ENCODE measurements at regions not wholly inside any gene's neighbourhood (a gene's known extent, or its start where the extent isn't known, plus 50 kb on each side); places are given as distances from the start of the nearest gene placed in this dataset.

DNA sequence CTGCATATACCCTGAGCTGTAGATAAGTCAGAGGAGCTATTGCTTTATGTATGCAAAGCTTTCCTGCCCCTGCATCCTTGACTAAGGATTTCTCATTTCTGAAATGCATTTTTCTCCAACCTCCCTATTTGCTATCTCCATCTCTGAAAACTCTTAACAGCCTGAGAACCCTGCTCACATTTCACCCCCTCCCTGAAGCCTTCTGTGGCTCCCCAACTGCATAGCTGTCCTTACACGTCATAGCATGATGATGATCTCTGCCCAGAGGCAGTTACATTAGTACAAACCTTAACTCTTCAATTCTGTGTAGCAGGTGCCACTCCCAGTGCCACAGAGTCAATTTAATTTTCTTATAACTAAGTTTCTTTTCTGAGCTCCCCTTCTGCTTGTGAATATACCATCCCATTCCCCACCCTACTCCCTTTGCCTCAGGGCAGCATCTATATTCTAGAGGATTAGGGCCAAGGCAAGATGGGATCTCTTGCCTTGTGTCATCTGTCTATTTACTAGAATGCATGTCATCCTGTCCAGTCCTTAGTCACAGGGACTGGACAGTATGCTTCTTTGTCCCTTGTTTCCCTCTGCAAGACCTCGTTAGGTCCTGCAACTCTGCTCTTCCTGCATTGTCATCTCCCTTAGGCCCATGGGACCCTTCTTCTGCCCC is 149.7 kb upstream of the SPRY4 start:
- Histone ChIP-seq H3K27me3 (ENCODE audit: control insufficient read depth, insufficient read depth, low read length) (no peaks in the 10 kb centered on the region), H3K4me3 (ENCODE audit: low read depth, low read length) (no peak overlapping the region), H3K36me3 (ENCODE audit: control insufficient read depth, insufficient read depth, low read length) (no peaks in the 10 kb centered on the region)
- TF ChIP-seq, protein P1, sequence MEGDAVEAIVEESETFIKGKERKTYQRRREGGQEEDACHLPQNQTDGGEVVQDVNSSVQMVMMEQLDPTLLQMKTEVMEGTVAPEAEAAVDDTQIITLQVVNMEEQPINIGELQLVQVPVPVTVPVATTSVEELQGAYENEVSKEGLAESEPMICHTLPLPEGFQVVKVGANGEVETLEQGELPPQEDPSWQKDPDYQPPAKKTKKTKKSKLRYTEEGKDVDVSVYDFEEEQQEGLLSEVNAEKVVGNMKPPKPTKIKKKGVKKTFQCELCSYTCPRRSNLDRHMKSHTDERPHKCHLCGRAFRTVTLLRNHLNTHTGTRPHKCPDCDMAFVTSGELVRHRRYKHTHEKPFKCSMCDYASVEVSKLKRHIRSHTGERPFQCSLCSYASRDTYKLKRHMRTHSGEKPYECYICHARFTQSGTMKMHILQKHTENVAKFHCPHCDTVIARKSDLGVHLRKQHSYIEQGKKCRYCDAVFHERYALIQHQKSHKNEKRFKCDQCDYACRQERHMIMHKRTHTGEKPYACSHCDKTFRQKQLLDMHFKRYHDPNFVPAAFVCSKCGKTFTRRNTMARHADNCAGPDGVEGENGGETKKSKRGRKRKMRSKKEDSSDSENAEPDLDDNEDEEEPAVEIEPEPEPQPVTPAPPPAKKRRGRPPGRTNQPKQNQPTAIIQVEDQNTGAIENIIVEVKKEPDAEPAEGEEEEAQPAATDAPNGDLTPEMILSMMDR (IDR thresholded peaks at IDR 0.05; ENCODE audit: insufficient read depth, low read length, poor library complexity, severe bottlenecking), result no peak
- no peak for DNase-seq (ENCODE audit: low read depth)

DNA sequence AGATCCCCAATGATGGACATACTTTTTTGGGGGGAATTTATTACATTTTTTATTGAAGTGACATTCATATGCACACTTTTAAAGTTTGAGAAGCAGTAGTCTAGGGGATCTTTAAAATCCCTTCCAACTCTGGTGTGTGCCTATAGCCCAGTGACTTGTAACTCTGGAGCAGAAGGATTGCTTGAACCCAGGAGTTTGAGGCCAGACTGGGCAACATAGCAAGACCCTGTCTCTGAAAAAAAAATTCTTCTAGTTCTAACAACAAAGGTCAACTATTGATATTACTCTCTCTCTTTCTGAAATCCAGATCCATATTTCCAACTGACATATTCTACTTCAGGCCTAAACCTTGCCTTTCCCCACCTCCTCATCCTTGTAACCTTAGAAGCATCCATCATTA is 148.2 kb upstream of the SPRY4 start:
- DNase-seq (ENCODE audit: low read depth), result no peak
- TF ChIP-seq, protein P1 (IDR thresholded peaks at IDR 0.05; ENCODE audit: insufficient read depth, low read length, poor library complexity, severe bottlenecking), result no peak
- Histone ChIP-seq H3K4me3 (ENCODE audit: low read depth, low read length) (no peak overlapping the region), H3K36me3 (ENCODE audit: control insufficient read depth, insufficient read depth, low read length) (no peaks in the 10 kb centered on the region), H3K27me3 (ENCODE audit: control insufficient read depth, insufficient read depth, low read length) (no peaks in the 10 kb centered on the region)

DNA sequence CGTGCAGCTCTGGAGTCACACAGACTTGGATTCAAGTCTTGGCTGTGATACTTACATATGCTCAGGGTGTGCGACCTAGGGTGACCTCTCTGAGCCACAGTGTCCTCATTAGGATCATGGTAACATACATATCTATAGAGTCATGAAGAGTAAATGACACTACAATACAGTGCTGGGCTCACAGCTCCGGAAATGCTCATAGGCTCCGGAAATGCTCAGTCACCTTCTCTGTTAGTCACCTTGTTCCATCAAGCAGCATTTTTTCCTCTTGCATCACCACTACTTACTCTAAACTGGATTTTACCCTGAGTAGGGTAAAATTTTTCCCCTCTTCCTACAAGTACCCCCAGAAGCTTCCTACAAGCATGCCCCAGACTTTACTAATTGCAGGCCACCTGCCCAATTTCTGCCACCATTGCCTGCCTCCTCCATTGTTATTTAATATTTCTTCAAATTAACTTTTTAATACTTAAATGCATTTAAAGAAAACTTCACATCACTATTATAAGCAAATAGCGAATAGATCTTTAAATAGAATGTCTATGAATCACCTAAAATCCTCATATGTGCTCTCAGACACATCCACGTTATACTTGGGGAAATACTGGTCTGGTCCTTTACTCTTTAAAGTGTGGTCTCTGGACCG is 147.6 kb upstream of the SPRY4 start:
- H3K4me3 ChIP-seq (ENCODE audit: low read depth, low read length), result no peak overlapping the region
- peak; percentile 58 for DNase-seq (ENCODE audit: low read depth)
- no peaks in the 10 kb centered on the region for H3K36me3 ChIP-seq (ENCODE audit: control insufficient read depth, insufficient read depth, low read length)
- H3K27me3 ChIP-seq (ENCODE audit: control insufficient read depth, insufficient read depth, low read length), result no peaks in the 10 kb centered on the region
- TF ChIP-seq, protein P1 (IDR thresholded peaks at IDR 0.05; ENCODE audit: insufficient read depth, low read length, poor library complexity, severe bottlenecking), result no peak

DNA sequence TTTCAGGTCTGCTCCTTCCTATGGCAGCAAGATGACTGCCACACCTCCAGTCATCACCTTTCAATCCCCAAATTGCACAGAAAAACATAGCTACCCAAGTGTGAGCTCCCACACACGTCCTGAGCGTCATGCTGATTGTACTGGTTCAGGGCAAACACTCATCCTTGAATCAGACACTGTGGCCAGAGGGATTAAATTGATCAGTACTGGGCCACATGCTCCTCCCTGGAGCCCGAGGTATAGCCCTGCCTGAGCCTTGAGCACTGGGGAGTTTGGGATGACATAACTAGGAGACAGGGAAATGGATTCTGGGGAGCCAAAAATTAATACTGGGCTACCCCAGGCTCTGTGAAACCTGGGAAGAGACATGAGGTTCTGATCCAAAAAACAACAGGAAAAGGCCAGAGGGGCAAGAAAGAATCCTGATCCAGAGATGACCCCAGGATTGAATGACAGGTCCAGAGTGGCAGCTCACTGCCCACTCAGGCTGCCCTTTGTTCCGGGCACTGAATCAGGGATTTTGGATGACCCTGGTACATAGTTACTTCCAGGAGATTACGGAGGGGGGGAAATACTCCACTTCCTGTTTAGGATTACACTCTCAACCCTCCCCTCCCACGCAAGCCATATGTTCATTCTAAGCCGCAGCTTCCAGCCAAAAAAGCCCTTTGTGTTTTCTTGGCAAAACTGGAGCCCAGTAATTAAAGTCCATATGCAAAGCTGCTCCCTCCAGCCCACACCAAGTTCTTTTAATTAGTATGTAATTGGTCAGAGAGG is 141.6 kb upstream of the SPRY4 start:
- no peak for DNase-seq (ENCODE audit: low read depth)
- Histone ChIP-seq H3K4me3 (ENCODE audit: low read depth, low read length) (no peak overlapping the region), H3K36me3 (ENCODE audit: control insufficient read depth, insufficient read depth, low read length) (no peaks in the 10 kb centered on the region), H3K27me3 (ENCODE audit: control insufficient read depth, insufficient read depth, low read length) (no peaks in the 10 kb centered on the region)
- TF ChIP-seq, protein P1 (IDR thresholded peaks at IDR 0.05; ENCODE audit: insufficient read depth, low read length, poor library complexity, severe bottlenecking), result no peak

DNA sequence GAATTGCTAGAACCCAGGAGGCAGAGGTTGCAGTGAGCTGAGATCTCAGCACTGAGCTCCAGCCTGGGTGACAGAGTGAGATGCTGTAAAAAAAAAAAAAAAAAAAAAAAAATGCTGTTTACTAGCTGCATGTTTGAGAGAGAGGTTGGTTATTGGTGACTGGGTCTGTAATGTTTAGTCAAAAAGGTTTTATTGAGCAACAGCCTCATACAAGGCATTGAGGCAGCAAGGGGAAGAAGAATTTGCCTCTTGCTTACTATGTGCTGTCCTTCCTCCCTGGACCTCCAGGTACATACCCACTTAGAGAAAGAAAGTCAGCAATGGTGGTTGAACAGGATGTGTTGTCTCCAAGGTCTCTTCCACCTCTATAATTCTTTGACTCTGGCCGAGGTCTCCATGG is 140.7 kb upstream of the SPRY4 start:
- no peak for DNase-seq (ENCODE audit: low read depth)
- Histone ChIP-seq H3K27me3 (ENCODE audit: control insufficient read depth, insufficient read depth, low read length) (no peaks in the 10 kb centered on the region), H3K4me3 (ENCODE audit: low read depth, low read length) (no peak overlapping the region), H3K36me3 (ENCODE audit: control insufficient read depth, insufficient read depth, low read length) (no peaks in the 10 kb centered on the region)
- TF ChIP-seq, protein P1 (IDR thresholded peaks at IDR 0.05; ENCODE audit: insufficient read depth, low read length, poor library complexity, severe bottlenecking), result no peak

All from kidney epithelial cell (primary cell).